Esophagus muscularis mucosa (tissue), 4 donors: ENCODE measurements at regions not wholly inside any gene's neighbourhood (a gene's known extent, or its start where the extent isn't known, plus 50 kb on each side); places are given as distances from the start of the nearest gene placed in this dataset.

Experiments used
- DNase-seq: peaks from one replicate; pipeline ENCODE4 v3.0.0-alpha.2; 2017; ENCODE audit errors: extremely low spot score
- H3K27ac ChIP-seq, 4 donors: fragments of 200-600 bp; sonication (generic); replicated peaks in 1 of 4; 1 replicate in 3 of 4; 2 replicates in 1 of 4; pipeline ENCODE4 v1.5.1; 2016 to 2019; ENCODE audit warnings: mild to moderate bottlenecking in 1 of 4
- H3K27me3 ChIP-seq, 4 donors: fragments of 200-600 bp; sonication (generic); one replicate each; pipeline versions ENCODE4 v1.5.1 to v1.6.0; 2016 to 2019
- H3K36me3 ChIP-seq, 4 donors: fragments of 200-600 bp; sonication (generic); one replicate each; pipeline ENCODE4 v1.5.1; 2016 to 2019
- H3K4me1 ChIP-seq, 4 donors: fragments of 200-600 bp; sonication (generic); one replicate each; pipeline ENCODE4 v1.5.1; 2016 to 2019
- H3K4me3 ChIP-seq, 4 donors: fragments of 200-600 bp; sonication (generic); 1 replicate in 2 of 4; 2 replicates in 2 of 4; pipeline ENCODE4 v1.5.1; 2016 to 2019; ENCODE audit warnings: mild to moderate bottlenecking in 4 of 4, moderate library complexity in 1 of 4
- H3K9me3 ChIP-seq, 4 donors: fragments of 200-600 bp; sonication (generic); 1 replicate in 3 of 4; 2 replicates in 1 of 4; pipeline ENCODE4 v1.5.1; 2016 to 2019
- CTCF ChIP-seq, 3 experiments: fragments of 200-600 bp in 2 of 3; fragments of 450-650 bp in 1 of 3; sonication (generic) in 2 of 3; IDR thresholded peaks; one replicate each; pipeline ENCODE4 v1.5.1; 2017 to 2019; ENCODE audit warnings: antibody characterized with exemption in 3 of 3, mild to moderate bottlenecking in 2 of 3, moderate library complexity in 1 of 3
- EP300 ChIP-seq: sonication (generic); formaldehyde crosslinking; IDR thresholded peaks from one replicate; pipeline ENCODE4 v1.6.1; 2017; ENCODE audit warnings: antibody characterized with exemption
- POLR2A ChIP-seq: fragments of 450-650 bp; IDR thresholded peaks from one replicate; pipeline ENCODE4 v1.6.1; 2017; ENCODE audit warnings: antibody characterized with exemption, moderate library complexity, mild to moderate bottlenecking, low read depth
- POLR2AphosphoS5 ChIP-seq, 2 donors: sonication (generic); formaldehyde crosslinking; IDR thresholded peaks; one replicate each; pipeline ENCODE4 v1.6.1; 2017; ENCODE audit warnings: antibody characterized with exemption in 2 of 2
- WGBS: methylation state at CpG from one replicate; pipeline ENCODE4 v1.1.5; 2018; 5-methylcytosine and 5-hydroxymethylcytosine counted together
- intact Hi-C: fragments of 100-400 bp; cut with DNase I; formaldehyde crosslinking; loops from one replicate; pipeline ENCODE4 v1.15.1; 2023

- DNase-seq = no peak
These were observed 54.9 kb upstream of the ATP2B2 start for GRCh38 chr3:10560060-10560861.

GRCh38 chr3:10561162-10561945 lies 56.0 kb upstream of the ATP2B2 start:
- DNase-seq = no peak
- no peak overlapping the region for H3K27ac ChIP-seq
- H3K27me3 ChIP-seq = peaks cover 0 to 49% (median 0%) of the 10 kb centered on the region in 4 donors
- H3K9me3 ChIP-seq = peaks cover 0 to 10% (median 0%) of the 10 kb centered on the region in 4 donors
- intact Hi-C loops = no loop called here
- WGBS = 68% methylated on average over 7 of the region's 7 CpGs
- no peaks in the 10 kb centered on the region for H3K36me3 ChIP-seq
- TF ChIP-seq POLR2A (no peak), POLR2AphosphoS5 (IDR thresholded peaks at IDR 0.05) (no peak), CTCF (IDR thresholded peaks at IDR 0.05) (no peak)
- H3K4me3 ChIP-seq = no peak overlapping the region
- H3K4me1 ChIP-seq = no peaks in the 10 kb centered on the region

More at GRCh38 chr3:10560060-10560861, 54.9 kb upstream of the ATP2B2 start:
- Histone ChIP-seq H3K36me3 (no peaks in the 10 kb centered on the region), H3K9me3 (peaks cover 0 to 10% (median 0%) of the 10 kb centered on the region in 4 donors), H3K27me3 (peaks cover 0 to 54% (median 0%) of the 10 kb centered on the region in 4 donors), H3K4me1 (no peaks in the 10 kb centered on the region), H3K4me3 (no peak overlapping the region), H3K27ac (no peak overlapping the region)
- TF ChIP-seq POLR2AphosphoS5 (IDR thresholded peaks at IDR 0.05) = no peak
- no peak for TF ChIP-seq CTCF (IDR thresholded peaks at IDR 0.05)
- no peak for TF ChIP-seq POLR2A
- no peak for TF ChIP-seq EP300
- 75% methylated on average over 14 of the region's 14 CpGs for WGBS
- intact Hi-C loops = no loop called here

- intact Hi-C loops = no loop called here
- peaks cover 0 to 10% (median 0%) of the 10 kb centered on the region in 4 donors for H3K9me3 ChIP-seq
- H3K27me3 ChIP-seq = peaks cover 0 to 47% (median 0%) of the 10 kb centered on the region in 4 donors
- no peak overlapping the region for H3K4me3 ChIP-seq
- no peak for DNase-seq
- no peaks in the 10 kb centered on the region for H3K36me3 ChIP-seq
- no peaks in the 10 kb centered on the region for H3K4me1 ChIP-seq
- WGBS = 65% methylated on average over 4 of the region's 4 CpGs
- TF ChIP-seq EP300 (no peak), POLR2AphosphoS5 (IDR thresholded peaks at IDR 0.05) (no peak), POLR2A (no peak), CTCF (IDR thresholded peaks at IDR 0.05) (no peak)
- no peak overlapping the region for H3K27ac ChIP-seq
These were observed 56.7 kb upstream of the ATP2B2 start for GRCh38 chr3:10561946-10562560.

- no peak for TF ChIP-seq CTCF (IDR thresholded peaks at IDR 0.05)
- TF ChIP-seq EP300 = no peak
- no peak for TF ChIP-seq POLR2A
- TF ChIP-seq POLR2AphosphoS5 (IDR thresholded peaks at IDR 0.05) = no peak
- Histone ChIP-seq H3K9me3 (peaks cover 0 to 10% (median 0%) of the 10 kb centered on the region in 4 donors), H3K4me3 (no peak overlapping the region), H3K27ac (no peak overlapping the region), H3K27me3 (peaks cover 0 to 45% (median 0%) of the 10 kb centered on the region in 4 donors), H3K4me1 (no peaks in the 10 kb centered on the region), H3K36me3 (no peaks in the 10 kb centered on the region)
- intact Hi-C loops = no loop called here
- WGBS = 100% methylated on average over 1 of the region's 2 CpGs
- no peak for DNase-seq
These were observed 58.0 kb upstream of the ATP2B2 start for GRCh38 chr3:10563396-10563795.
